Epithelial cell of proximal tubule (primary cell): ENCODE measurements at regions not wholly inside any gene's neighbourhood (a gene's known extent, or its start where the extent isn't known, plus 50 kb on each side); places are given as distances from the start of the nearest gene placed in this dataset.

ENCODE experiments used
- DNase-seq: peaks from one replicate; pipeline ENCODE4 v3.0.0-alpha.2; 2011; ENCODE audit warnings: low read depth
- H3K4me3 ChIP-seq: 2 replicates; pipeline ENCODE4 v1.5.1; 2011; ENCODE audit warnings: low read depth, mild to moderate bottlenecking, low read length
- TF ChIP-seq, protein P1 (sequence below): conservative IDR thresholded peaks from 2 replicates; pipeline ENCODE4 v1.5.1; 2012; ENCODE audit warnings: low read depth, mild to moderate bottlenecking, low read length

DNA sequence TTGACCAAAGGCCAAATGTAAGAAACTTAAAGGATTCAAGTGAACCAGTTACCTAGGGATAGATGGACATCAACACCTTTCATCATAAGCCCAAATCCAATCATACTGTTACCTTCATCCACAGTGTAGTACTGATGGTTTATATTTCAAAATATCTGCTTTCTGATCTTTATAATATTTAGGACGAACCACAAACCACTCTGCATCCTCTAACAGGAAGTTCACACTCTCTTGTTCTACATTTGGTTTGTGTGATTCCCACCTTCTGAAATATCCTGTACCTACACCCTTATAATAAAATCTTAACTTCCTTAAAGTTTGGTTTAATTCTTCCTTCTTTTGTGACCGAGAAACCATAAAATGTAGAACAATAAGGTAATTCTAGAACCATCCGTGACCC, 535.7 kb upstream of the CHAC2 start:
- no peak for DNase-seq
- H3K4me3 ChIP-seq = no peak overlapping the region
- TF ChIP-seq, protein P1, sequence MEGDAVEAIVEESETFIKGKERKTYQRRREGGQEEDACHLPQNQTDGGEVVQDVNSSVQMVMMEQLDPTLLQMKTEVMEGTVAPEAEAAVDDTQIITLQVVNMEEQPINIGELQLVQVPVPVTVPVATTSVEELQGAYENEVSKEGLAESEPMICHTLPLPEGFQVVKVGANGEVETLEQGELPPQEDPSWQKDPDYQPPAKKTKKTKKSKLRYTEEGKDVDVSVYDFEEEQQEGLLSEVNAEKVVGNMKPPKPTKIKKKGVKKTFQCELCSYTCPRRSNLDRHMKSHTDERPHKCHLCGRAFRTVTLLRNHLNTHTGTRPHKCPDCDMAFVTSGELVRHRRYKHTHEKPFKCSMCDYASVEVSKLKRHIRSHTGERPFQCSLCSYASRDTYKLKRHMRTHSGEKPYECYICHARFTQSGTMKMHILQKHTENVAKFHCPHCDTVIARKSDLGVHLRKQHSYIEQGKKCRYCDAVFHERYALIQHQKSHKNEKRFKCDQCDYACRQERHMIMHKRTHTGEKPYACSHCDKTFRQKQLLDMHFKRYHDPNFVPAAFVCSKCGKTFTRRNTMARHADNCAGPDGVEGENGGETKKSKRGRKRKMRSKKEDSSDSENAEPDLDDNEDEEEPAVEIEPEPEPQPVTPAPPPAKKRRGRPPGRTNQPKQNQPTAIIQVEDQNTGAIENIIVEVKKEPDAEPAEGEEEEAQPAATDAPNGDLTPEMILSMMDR = no peak

DNA sequence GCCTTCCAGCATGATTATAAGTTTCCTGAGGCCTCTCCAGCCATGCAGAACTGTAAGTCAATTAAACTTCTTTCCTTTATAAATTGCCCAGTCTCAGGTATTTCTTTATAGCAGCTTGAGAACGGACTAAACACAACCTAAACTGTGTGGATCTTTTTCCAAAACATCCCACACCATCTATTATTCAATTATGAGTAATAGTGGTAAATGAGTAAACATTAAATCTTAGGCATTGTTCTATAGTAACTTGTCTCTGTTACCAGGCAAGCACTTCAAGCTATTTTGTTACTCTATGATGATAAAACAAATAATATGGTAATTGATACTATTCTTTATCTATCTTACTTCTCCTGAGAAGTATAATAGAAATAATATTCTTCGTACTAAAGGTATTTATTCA, 536.9 kb upstream of the CHAC2 start:
- no peak for DNase-seq
- H3K4me3 ChIP-seq = no peak overlapping the region
- TF ChIP-seq, protein P1 = no peak

DNA sequence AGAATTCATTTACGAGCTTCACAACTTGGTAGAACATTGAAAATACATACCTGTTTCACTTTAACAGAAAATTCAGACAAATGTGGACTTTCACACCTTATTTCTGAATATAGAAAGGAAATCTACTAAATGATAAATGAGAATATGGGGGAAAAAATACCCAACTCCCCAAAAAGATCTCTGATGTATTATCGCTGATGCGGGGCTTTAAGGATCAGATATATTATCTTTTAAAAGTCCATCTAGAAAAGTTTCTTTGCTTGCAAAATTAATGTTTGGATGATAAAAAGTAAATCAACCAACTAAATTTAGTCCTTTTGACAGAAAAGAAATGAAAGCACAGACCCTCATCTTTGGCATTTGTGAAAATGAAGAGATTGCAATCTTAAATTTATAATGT, 540.1 kb upstream of the CHAC2 start:
- H3K4me3 ChIP-seq = no peak overlapping the region
- no peak for DNase-seq
- TF ChIP-seq, protein P1 = no peak

DNA sequence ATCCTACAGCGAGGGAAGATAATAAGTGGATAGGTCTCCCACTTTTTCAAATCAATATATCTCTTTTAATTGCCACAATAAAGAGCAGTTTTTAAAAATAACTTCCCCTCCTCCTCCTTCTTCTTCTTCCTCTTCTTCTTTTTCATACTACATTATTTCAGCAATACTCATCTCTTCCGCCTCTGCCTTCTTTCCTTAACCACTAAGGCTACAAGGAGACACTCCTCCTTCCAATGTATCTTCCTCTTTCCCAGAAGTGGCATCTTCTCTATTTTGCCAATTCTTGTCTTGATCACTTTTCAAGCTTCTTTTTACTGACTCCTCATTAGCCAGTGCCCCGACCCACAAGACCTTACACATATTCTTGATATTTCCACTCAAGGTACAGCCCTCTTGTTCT, 546.6 kb upstream of the CHAC2 start:
- TF ChIP-seq, protein P1 = no peak
- DNase-seq = no peak
- no peak overlapping the region for H3K4me3 ChIP-seq

DNA sequence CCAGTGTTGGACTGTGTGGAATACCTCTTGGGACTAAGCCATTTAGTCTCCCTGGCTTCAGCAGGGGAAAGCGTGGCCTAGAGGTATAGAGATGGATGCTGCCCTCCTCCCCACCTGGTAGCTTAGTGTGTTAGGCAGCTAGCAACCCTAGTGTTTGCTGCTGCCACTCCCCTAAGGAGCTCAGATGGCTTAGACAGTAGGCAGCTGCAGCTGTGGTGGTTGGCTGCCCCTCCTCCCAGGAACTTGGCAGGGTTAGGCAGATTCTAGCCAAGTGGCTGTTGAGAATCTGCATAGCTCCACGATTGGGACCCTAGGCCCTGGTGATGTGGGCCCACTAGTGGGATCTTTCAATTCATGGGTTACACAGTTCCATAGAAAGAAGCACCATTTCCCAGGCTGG, 550.4 kb upstream of the CHAC2 start:
- no peak overlapping the region for H3K4me3 ChIP-seq
- TF ChIP-seq, protein P1 = no peak
- DNase-seq = no peak

DNA sequence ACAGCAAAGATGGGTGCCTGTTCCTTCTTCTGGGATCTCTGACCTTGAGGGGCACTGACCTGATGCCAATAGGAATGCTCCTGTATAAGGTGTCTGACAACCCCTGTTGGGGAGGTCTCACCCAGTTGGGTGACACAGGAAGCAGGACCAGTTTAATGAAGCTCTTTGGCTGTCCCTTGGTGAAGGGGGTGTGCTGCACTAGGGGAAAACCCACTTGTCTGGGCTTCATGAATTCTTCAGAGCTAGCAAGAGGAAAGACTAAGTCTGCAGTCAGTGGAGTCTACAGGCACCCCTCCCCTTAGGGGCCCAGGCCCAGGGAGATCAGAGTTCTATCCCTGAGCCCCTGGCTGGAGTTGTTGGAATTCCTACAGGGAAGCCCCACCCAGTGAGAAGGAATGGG, 550.8 kb upstream of the CHAC2 start:
- TF ChIP-seq, protein P1 = no peak

DNA sequence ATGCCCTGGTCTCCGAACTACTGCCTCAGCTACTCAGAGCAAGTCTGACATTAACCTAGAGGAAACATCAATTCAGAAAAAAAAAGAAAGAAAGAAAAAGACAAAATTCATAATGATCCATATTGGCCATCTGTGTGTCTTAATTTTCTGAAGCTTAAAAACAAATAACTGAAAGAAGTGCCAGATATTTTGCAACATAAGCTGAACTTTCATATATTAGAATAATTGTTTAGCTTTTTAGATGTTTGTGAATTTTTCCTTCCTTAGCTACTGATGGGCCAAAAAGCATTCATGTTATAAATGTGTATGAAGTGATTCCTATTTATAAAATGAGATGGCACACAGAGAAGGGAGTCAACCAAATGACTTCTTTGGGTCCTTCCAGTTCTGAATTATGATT, 555.0 kb upstream of the CHAC2 start:
- no peak overlapping the region for H3K4me3 ChIP-seq
- TF ChIP-seq, protein P1 = no peak
- no peak for DNase-seq

More for the DNA sequence above, 550.8 kb upstream of the CHAC2 start:
- DNase-seq = no peak
- no peak overlapping the region for H3K4me3 ChIP-seq
